Liver (tissue), 8 donors: ENCODE measurements at regions not wholly inside any gene's neighbourhood (a gene's known extent, or its start where the extent isn't known, plus 50 kb on each side); places are given as distances from the start of the nearest gene placed in this dataset.

Source experiments
- DNase-seq: peaks from one replicate; pipeline ENCODE4 v3.0.0-alpha.2; 2017; ENCODE audit warnings: low spot score
- H3K27ac ChIP-seq, 2 donors: one replicate each; pipeline ENCODE4 v1.7.0; 2013; ENCODE audit warnings: inconsistent platforms in 2 of 2, low read length in 2 of 2, control low read depth in 1 of 2, low read depth in 1 of 2, mild to moderate bottlenecking in 1 of 2
- H3K27me3 ChIP-seq, 4 donors: one replicate each; pipeline versions ENCODE4 v1.6.1 to v1.7.0; 2013; ENCODE audit warnings: low read length in 3 of 4, inconsistent platforms in 1 of 4, mild to moderate bottlenecking in 1 of 4, moderate library complexity in 1 of 4; ENCODE audit not compliant: control insufficient read depth in 4 of 4, insufficient read depth in 4 of 4
- H3K36me3 ChIP-seq, 4 donors: one replicate each; pipeline versions ENCODE4 v1.6.1 to v1.7.0; 2013; ENCODE audit warnings: low read length in 3 of 4, mild to moderate bottlenecking in 3 of 4, low read depth in 1 of 4, moderate library complexity in 1 of 4; ENCODE audit not compliant: control insufficient read depth in 4 of 4, insufficient read depth in 3 of 4
- H3K4me1 ChIP-seq, 4 donors: one replicate each; pipeline versions ENCODE4 v1.6.1 to v1.7.0; 2013; ENCODE audit warnings: low read length in 3 of 4, mild to moderate bottlenecking in 3 of 4, moderate library complexity in 1 of 4; ENCODE audit not compliant: control insufficient read depth in 4 of 4, insufficient read depth in 4 of 4
- H3K4me3 ChIP-seq, 3 donors: one replicate each; pipeline versions ENCODE4 v1.6.1 to v1.7.0; 2013; ENCODE audit warnings: low read length in 3 of 3, control low read depth in 1 of 3, low read depth in 1 of 3, mild to moderate bottlenecking in 1 of 3
- H3K9ac ChIP-seq, 2 donors: one replicate each; pipeline ENCODE4 v1.7.0; 2013; ENCODE audit warnings: low read length in 2 of 2, mild to moderate bottlenecking in 2 of 2, moderate library complexity in 2 of 2, control low read depth in 1 of 2, low read depth in 1 of 2
- H3K9me3 ChIP-seq, 4 donors: one replicate each; pipeline versions ENCODE4 v1.6.1 to v1.7.0; 2013; ENCODE audit warnings: low read length in 3 of 4; ENCODE audit not compliant: control insufficient read depth in 4 of 4
- EGR1 ChIP-seq, 2 donors: IDR thresholded peaks; 2 replicates each; pipeline ENCODE4 v1.6.1; 2016 to 2018; ENCODE audit warnings: antibody characterized with exemption in 2 of 2, low read depth in 2 of 2
- FOXA1 ChIP-seq: IDR thresholded peaks from 2 replicates; pipeline ENCODE4 v1.6.1; 2016; ENCODE audit warnings: antibody characterized with exemption
- GABPA ChIP-seq, 2 donors: IDR thresholded peaks in 1 of 2; conservative IDR thresholded peaks in 1 of 2; 2 replicates each; pipeline ENCODE4 v1.6.1; 2016; ENCODE audit warnings: antibody characterized with exemption in 2 of 2, mild to moderate bottlenecking in 1 of 2, moderate library complexity in 1 of 2
- HNF4A ChIP-seq, 2 donors: conservative IDR thresholded peaks; 2 replicates each; pipeline ENCODE4 v1.6.1; 2016; ENCODE audit warnings: antibody characterized with exemption in 2 of 2, mild to moderate bottlenecking in 2 of 2
- HNF4G ChIP-seq: IDR thresholded peaks from 2 replicates; pipeline ENCODE4 v1.6.1; 2016; ENCODE audit warnings: antibody characterized with exemption
- NR2F2 ChIP-seq: IDR thresholded peaks from 2 replicates; pipeline ENCODE4 v1.6.1; 2016; ENCODE audit warnings: antibody characterized with exemption
- RAD21 ChIP-seq, 2 donors: IDR thresholded peaks; 2 replicates each; pipeline ENCODE4 v1.6.1; 2016; ENCODE audit warnings: antibody characterized with exemption in 2 of 2, mild to moderate bottlenecking in 2 of 2
- RXRA ChIP-seq, 2 donors: IDR thresholded peaks; 2 replicates each; pipeline ENCODE4 v1.6.1; 2017 to 2018; ENCODE audit warnings: antibody characterized with exemption in 2 of 2, mild to moderate bottlenecking in 1 of 2
- SP1 ChIP-seq: IDR thresholded peaks from 2 replicates; pipeline ENCODE4 v1.6.1; 2018; ENCODE audit warnings: antibody characterized with exemption, mild to moderate bottlenecking
- TAF1 ChIP-seq: conservative IDR thresholded peaks from 2 replicates; pipeline ENCODE4 v1.6.1; 2016; ENCODE audit warnings: antibody characterized with exemption, mild to moderate bottlenecking
- YY1 ChIP-seq: IDR thresholded peaks from 2 replicates; pipeline ENCODE4 v1.6.1; 2016; ENCODE audit warnings: antibody characterized with exemption, mild to moderate bottlenecking
- WGBS: extraction: QIAGEN DNeasy Blood & Tissue Kit; methylation state at CpG from one replicate; pipeline ENCODE4 v1.1.7; 2013; 5-methylcytosine and 5-hydroxymethylcytosine counted together
- TF ChIP-seq, protein P1 (sequence below): IDR thresholded peaks from 2 replicates; pipeline ENCODE4 v1.6.1; 2016; ENCODE audit warnings: antibody characterized with exemption
- TF ChIP-seq, protein P2 (sequence below): fragments of 150-350 bp; IDR thresholded peaks from 2 replicates; pipeline ENCODE4 v1.5.1; 2017; ENCODE audit warnings: improper control_type of control experiment, low read depth, low read length; ENCODE audit not compliant: missing input control
- TF ChIP-seq, protein P3 (sequence below): IDR thresholded peaks from 2 replicates; pipeline ENCODE4 v1.6.1; 2016; ENCODE audit warnings: antibody characterized with exemption
- TF ChIP-seq, protein P4 (sequence below): IDR thresholded peaks from 2 replicates; pipeline ENCODE4 v1.6.1; 2016; ENCODE audit warnings: antibody characterized with exemption
- TF ChIP-seq, protein P5 (sequence below): IDR thresholded peaks from 2 replicates; pipeline ENCODE4 v1.6.1; 2016; ENCODE audit warnings: antibody characterized with exemption, mild to moderate bottlenecking
- donor health status: healthy.
- donor health status: healthy.
- donor health status: healthy.
- donor health status: healthy.
- donor health status: healthy.

DNA sequence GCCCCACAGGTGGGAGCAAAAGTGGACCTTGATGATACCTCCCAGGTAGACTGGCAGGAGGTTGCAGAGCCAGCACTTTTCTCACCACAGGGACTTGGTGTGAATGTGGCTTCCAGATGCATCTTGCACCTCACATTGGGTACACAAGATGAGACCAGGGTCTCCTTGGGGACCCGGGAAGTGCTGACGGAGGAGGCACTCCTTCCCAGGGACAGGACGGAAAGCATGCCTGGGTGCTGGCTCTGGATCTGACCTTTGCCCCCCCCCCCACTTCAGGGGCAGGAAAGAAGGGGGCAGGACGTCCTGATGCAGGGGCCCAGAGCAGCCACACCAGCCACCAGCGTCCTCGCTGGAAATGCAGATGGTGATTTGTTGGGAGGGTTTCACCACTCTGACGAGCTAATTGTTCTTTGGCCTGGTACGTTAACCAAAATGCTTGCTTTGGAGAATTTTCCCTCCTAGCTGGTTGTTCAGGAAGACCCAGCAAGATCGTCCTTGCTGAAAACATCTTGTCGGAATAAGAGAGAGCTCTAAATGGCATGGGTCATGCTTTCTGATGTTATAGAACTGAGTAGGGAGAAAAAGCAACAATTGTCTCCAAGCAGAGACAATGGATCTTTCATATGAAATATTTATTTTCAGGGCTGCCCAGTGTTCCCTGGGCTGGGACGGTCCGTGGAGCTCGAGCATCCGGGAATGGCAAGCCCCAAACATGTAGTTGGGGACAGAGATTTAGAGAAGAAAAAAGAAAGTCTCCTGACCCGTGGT lies 74.4 kb upstream of the PPARA start:
- Histone ChIP-seq H3K36me3 (no peaks in the 10 kb centered on the region), H3K9ac (peak overlapping the region; percentile 24 to 30), H3K27ac (peak overlapping the region; percentile 64 to 68), H3K27me3 (no peaks in the 10 kb centered on the region), H3K4me3 (no peak overlapping the region), H3K4me1 (peaks cover 18 to 59% (median 50%) of the 10 kb centered on the region in 4 donors), H3K9me3 (no peaks in the 10 kb centered on the region)
- TF ChIP-seq YY1, result no peak
- no peak for TF ChIP-seq HNF4A (conservative IDR thresholded peaks at IDR 0.05)
- TF ChIP-seq, protein P1, sequence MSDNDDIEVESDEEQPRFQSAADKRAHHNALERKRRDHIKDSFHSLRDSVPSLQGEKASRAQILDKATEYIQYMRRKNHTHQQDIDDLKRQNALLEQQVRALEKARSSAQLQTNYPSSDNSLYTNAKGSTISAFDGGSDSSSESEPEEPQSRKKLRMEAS, result no peak
- TF ChIP-seq FOXA1, result no peak
- no peak for TF ChIP-seq TAF1
- no peak for DNase-seq
- WGBS, result 63% methylated on average over 15 of the region's 15 CpGs

DNA sequence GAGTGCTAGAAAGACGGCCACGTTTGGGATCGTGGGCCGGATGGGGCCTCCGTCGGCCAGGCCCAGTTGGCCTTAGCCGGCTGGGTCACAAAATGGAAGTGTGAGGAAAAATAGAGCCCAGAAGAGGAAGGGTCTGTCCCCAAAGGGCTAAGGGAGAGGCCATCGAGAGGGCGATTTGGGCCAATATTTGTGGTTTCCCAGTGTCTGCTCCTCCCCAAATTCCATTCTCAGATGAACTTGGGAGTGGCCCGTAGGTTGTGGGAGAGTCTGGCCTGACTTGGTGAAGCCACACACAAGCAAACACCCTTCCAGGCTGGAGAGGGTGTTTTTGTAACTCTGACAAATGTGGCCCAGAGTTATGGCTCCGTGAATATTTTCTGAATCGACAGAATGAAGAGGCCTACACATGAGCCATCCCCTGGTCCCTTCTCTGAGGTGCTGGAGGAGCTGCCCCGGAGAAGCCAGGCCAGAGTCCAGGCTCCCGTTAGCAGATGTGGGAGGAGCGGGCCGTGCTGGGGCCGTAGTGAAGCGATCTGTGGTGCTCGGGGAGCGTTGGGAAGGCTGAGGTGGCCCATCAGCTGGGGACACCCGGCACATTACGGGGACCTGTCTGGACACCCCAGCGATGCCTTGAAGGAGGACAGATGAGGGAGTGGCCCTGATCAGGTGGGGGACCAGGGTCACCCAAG lies 73.5 kb upstream of the PPARA start:
- H3K27me3 ChIP-seq, result no peaks in the 10 kb centered on the region
- no peaks in the 10 kb centered on the region for H3K36me3 ChIP-seq

DNA sequence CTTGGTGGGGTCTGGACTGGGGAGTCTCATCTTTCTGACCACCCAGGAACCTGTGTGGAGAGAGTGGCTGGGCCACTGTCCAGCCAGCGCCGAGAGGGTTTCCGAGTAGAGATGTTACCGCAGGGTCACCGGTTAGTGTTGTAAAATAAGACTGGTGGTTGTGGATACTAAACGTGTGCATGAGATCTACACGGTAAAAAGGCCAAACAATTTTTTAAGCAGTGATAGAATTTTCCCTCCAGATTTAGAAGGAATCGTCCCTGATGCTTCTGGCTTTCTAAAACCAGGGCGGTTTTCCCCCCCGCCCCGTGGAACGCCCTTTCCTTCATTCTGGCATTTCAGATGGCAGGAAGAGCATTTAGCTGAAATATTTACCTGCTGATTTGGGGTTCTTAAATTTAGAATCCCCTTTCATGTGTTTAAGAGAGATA lies 72.6 kb upstream of the PPARA start:
- Histone ChIP-seq H3K27ac (peak overlapping the region; percentile 64 to 68), H3K9me3 (no peaks in the 10 kb centered on the region), H3K4me1 (peaks cover 18 to 59% (median 50%) of the 10 kb centered on the region in 4 donors), H3K9ac (peak overlapping the region; percentile 1 to 3), H3K36me3 (no peaks in the 10 kb centered on the region), H3K27me3 (no peaks in the 10 kb centered on the region), H3K4me3 (no peak overlapping the region)
- no peak for DNase-seq
- 53% methylated on average over 12 of the region's 12 CpGs for WGBS
- no peak for TF ChIP-seq NR2F2
- TF ChIP-seq TAF1, result no peak
- TF ChIP-seq GABPA (IDR thresholded peaks at IDR 0.05 in 1 of 2, conservative IDR thresholded peaks at IDR 0.05 in 1 of 2), result no peak
- TF ChIP-seq, protein P1, result no peak
- no peak for TF ChIP-seq HNF4A (conservative IDR thresholded peaks at IDR 0.05)
- TF ChIP-seq, protein P2, sequence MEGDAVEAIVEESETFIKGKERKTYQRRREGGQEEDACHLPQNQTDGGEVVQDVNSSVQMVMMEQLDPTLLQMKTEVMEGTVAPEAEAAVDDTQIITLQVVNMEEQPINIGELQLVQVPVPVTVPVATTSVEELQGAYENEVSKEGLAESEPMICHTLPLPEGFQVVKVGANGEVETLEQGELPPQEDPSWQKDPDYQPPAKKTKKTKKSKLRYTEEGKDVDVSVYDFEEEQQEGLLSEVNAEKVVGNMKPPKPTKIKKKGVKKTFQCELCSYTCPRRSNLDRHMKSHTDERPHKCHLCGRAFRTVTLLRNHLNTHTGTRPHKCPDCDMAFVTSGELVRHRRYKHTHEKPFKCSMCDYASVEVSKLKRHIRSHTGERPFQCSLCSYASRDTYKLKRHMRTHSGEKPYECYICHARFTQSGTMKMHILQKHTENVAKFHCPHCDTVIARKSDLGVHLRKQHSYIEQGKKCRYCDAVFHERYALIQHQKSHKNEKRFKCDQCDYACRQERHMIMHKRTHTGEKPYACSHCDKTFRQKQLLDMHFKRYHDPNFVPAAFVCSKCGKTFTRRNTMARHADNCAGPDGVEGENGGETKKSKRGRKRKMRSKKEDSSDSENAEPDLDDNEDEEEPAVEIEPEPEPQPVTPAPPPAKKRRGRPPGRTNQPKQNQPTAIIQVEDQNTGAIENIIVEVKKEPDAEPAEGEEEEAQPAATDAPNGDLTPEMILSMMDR, result no peak
- TF ChIP-seq, protein P3, sequence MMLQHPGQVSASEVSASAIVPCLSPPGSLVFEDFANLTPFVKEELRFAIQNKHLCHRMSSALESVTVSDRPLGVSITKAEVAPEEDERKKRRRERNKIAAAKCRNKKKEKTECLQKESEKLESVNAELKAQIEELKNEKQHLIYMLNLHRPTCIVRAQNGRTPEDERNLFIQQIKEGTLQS, result no peak
- no peak for TF ChIP-seq FOXA1
- no peak for TF ChIP-seq EGR1 (IDR thresholded peaks at IDR 0.05; ENCODE audit: low read depth in 2 of 2)
- no peak for TF ChIP-seq YY1
- no peak for TF ChIP-seq RXRA (IDR thresholded peaks at IDR 0.05)
- TF ChIP-seq HNF4G, result no peak
- TF ChIP-seq SP1, result no peak
- TF ChIP-seq, protein P4, sequence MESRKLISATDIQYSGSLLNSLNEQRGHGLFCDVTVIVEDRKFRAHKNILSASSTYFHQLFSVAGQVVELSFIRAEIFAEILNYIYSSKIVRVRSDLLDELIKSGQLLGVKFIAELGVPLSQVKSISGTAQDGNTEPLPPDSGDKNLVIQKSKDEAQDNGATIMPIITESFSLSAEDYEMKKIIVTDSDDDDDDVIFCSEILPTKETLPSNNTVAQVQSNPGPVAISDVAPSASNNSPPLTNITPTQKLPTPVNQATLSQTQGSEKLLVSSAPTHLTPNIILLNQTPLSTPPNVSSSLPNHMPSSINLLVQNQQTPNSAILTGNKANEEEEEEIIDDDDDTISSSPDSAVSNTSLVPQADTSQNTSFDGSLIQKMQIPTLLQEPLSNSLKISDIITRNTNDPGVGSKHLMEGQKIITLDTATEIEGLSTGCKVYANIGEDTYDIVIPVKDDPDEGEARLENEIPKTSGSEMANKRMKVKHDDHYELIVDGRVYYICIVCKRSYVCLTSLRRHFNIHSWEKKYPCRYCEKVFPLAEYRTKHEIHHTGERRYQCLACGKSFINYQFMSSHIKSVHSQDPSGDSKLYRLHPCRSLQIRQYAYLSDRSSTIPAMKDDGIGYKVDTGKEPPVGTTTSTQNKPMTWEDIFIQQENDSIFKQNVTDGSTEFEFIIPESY, result no peak

More for the DNA sequence above, 73.5 kb upstream of the PPARA start:
- no peaks in the 10 kb centered on the region for H3K9me3 ChIP-seq
- DNase-seq, result no peak
- peaks cover 18 to 59% (median 50%) of the 10 kb centered on the region in 4 donors for H3K4me1 ChIP-seq
- WGBS, result 41% methylated on average over 23 of the region's 23 CpGs
- peak overlapping the region; percentile 24 to 30 for H3K9ac ChIP-seq
- H3K4me3 ChIP-seq, result no peak overlapping the region
- peak overlapping the region; percentile 64 to 68 for H3K27ac ChIP-seq
- peak; percentile 30 to 53 for TF ChIP-seq HNF4A (conservative IDR thresholded peaks at IDR 0.05)
- TF ChIP-seq, protein P5, sequence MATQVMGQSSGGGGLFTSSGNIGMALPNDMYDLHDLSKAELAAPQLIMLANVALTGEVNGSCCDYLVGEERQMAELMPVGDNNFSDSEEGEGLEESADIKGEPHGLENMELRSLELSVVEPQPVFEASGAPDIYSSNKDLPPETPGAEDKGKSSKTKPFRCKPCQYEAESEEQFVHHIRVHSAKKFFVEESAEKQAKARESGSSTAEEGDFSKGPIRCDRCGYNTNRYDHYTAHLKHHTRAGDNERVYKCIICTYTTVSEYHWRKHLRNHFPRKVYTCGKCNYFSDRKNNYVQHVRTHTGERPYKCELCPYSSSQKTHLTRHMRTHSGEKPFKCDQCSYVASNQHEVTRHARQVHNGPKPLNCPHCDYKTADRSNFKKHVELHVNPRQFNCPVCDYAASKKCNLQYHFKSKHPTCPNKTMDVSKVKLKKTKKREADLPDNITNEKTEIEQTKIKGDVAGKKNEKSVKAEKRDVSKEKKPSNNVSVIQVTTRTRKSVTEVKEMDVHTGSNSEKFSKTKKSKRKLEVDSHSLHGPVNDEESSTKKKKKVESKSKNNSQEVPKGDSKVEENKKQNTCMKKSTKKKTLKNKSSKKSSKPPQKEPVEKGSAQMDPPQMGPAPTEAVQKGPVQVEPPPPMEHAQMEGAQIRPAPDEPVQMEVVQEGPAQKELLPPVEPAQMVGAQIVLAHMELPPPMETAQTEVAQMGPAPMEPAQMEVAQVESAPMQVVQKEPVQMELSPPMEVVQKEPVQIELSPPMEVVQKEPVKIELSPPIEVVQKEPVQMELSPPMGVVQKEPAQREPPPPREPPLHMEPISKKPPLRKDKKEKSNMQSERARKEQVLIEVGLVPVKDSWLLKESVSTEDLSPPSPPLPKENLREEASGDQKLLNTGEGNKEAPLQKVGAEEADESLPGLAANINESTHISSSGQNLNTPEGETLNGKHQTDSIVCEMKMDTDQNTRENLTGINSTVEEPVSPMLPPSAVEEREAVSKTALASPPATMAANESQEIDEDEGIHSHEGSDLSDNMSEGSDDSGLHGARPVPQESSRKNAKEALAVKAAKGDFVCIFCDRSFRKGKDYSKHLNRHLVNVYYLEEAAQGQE, result peak; percentile 88
- TF ChIP-seq RAD21 (IDR thresholded peaks at IDR 0.05), result peak in 1 of 2 donors; percentile 7
- TF ChIP-seq NR2F2, result no peak
